Neuronal stem cell (in vitro differentiated cells): ENCODE measurements at regions not wholly inside any gene's neighbourhood (a gene's known extent, or its start where the extent isn't known, plus 50 kb on each side); places are given as distances from the start of the nearest gene placed in this dataset.

ENCODE experiments used
- DNase-seq: peaks from one replicate; pipeline ENCODE4 v3.0.0-alpha.2; 2013; ENCODE audit warnings: low spot score
- H2AFZ ChIP-seq: one replicate; pipeline ENCODE4 v1.6.1; 2013; ENCODE audit warnings: mild to moderate bottlenecking, low read length, inconsistent platforms
- H2AK5ac ChIP-seq: 2 replicates; pipeline ENCODE4 v1.6.1; 2013; ENCODE audit warnings: low read depth, mild to moderate bottlenecking, inconsistent platforms, low read length, moderate library complexity, mixed read lengths
- H2BK120ac ChIP-seq: 2 replicates; pipeline ENCODE4 v1.6.1; 2013; ENCODE audit warnings: low read depth, mild to moderate bottlenecking, inconsistent platforms, low read length, moderate library complexity, mixed read lengths
- H2BK12ac ChIP-seq: one replicate; pipeline ENCODE4 v1.6.1; 2013; ENCODE audit warnings: low read length, inconsistent platforms
- H2BK15ac ChIP-seq: 2 replicates; pipeline ENCODE4 v1.6.1; 2013; ENCODE audit warnings: mild to moderate bottlenecking, low read length, inconsistent platforms, mixed read lengths
- H2BK5ac ChIP-seq: one replicate; pipeline ENCODE4 v1.6.1; 2013; ENCODE audit warnings: inconsistent platforms, mild to moderate bottlenecking, low read length, moderate library complexity
- H3K14ac ChIP-seq: one replicate; pipeline ENCODE4 v1.6.1; 2013; ENCODE audit warnings: low read length, inconsistent platforms
- H3K18ac ChIP-seq: 2 replicates; pipeline ENCODE4 v1.6.1; 2013; ENCODE audit warnings: low read length, inconsistent platforms
- H3K23ac ChIP-seq: 2 replicates; pipeline ENCODE4 v1.6.1; 2013; ENCODE audit warnings: low read depth, mild to moderate bottlenecking, mixed read lengths, low read length, inconsistent platforms; ENCODE audit not compliant: poor library complexity
- H3K27ac ChIP-seq: replicated peaks from 3 replicates; pipeline ENCODE4 v1.5.1; 2013; ENCODE audit warnings: low read length, inconsistent platforms
- H3K27me3 ChIP-seq, 3 experiments: 2 replicates each; pipeline ENCODE4 v1.6.1; 2013; ENCODE audit warnings: low read length in 3 of 3, mild to moderate bottlenecking in 2 of 3, inconsistent platforms in 1 of 3, low read depth in 1 of 3, mixed read lengths in 1 of 3, moderate library complexity in 1 of 3; ENCODE audit not compliant: control insufficient read depth in 3 of 3, insufficient read depth in 3 of 3
- H3K36me3 ChIP-seq, 2 donors: replicated peaks in 1 of 2; 2 replicates each; pipeline ENCODE4 v1.6.1; 2013; ENCODE audit warnings: low read length in 2 of 2; ENCODE audit not compliant: control insufficient read depth in 2 of 2, insufficient read depth in 2 of 2
- H3K4ac ChIP-seq: 2 replicates; pipeline ENCODE4 v1.6.1; 2013; ENCODE audit warnings: inconsistent platforms, mild to moderate bottlenecking, low read length, moderate library complexity
- H3K4me1 ChIP-seq, 2 donors: 1 replicate in 1 of 2; 2 replicates in 1 of 2; pipeline ENCODE4 v1.6.1; 2013; ENCODE audit warnings: low read length in 2 of 2, low read depth in 1 of 2; ENCODE audit not compliant: control insufficient read depth in 2 of 2, insufficient read depth in 1 of 2
- H3K4me2 ChIP-seq: one replicate; pipeline ENCODE4 v1.6.1; 2013; ENCODE audit warnings: mild to moderate bottlenecking, low read length, inconsistent platforms; ENCODE audit not compliant: insufficient read depth, poor library complexity, severe bottlenecking
- H3K4me3 ChIP-seq, 2 donors: 2 replicates each; pipeline ENCODE4 v1.5.1; 2013; ENCODE audit warnings: low read length in 2 of 2, mild to moderate bottlenecking in 2 of 2, inconsistent platforms in 1 of 2, moderate library complexity in 1 of 2
- H3K79me1 ChIP-seq: one replicate; pipeline ENCODE4 v1.6.1; 2013; ENCODE audit warnings: low read depth, mild to moderate bottlenecking, inconsistent platforms, low read length, moderate library complexity
- H3K9ac ChIP-seq: one replicate; pipeline ENCODE4 v1.6.1; 2013; ENCODE audit warnings: mild to moderate bottlenecking, low read depth, low read length, inconsistent platforms; ENCODE audit not compliant: poor library complexity
- H3K9me3 ChIP-seq, 2 donors: replicated peaks in 1 of 2; 2 replicates each; pipeline versions ENCODE3 to v1.6.1; 2013; ENCODE audit warnings: low read length in 2 of 2, mild to moderate bottlenecking in 2 of 2, inconsistent platforms in 1 of 2, low read depth in 1 of 2, mixed read lengths in 1 of 2, moderate library complexity in 1 of 2; ENCODE audit not compliant: control insufficient read depth in 2 of 2, insufficient read depth in 1 of 2
- H4K8ac ChIP-seq: one replicate; pipeline ENCODE4 v1.6.1; 2013; ENCODE audit warnings: low read depth, mild to moderate bottlenecking, inconsistent platforms, low read length, moderate library complexity
- H4K91ac ChIP-seq: one replicate; pipeline ENCODE4 v1.6.1; 2013; ENCODE audit warnings: low read length, low read depth, mild to moderate bottlenecking, inconsistent platforms; ENCODE audit not compliant: poor library complexity
- WGBS, 2 donors: extraction: QIAGEN DNeasy Blood & Tissue Kit; methylation state at CpG; one replicate each; pipeline ENCODE4 v1.1.7; 2013; ENCODE audit warnings: missing lambda C conversion rate in 2 of 2, mixed read lengths in 1 of 2; ENCODE audit not compliant: insufficient read length in 2 of 2, insufficient replicate concordance in 1 of 2; ENCODE audit errors: extremely low coverage in 2 of 2; 5-methylcytosine and 5-hydroxymethylcytosine counted together

GRCh38 chr7:114851406-114852061 is 70.4 kb upstream of the MDFIC start:
- Histone ChIP-seq H3K14ac (no peak overlapping the region), H3K23ac (no peak overlapping the region), H2BK5ac (no peak overlapping the region), H3K4me3 (no peak overlapping the region), H3K79me1 (no peaks in the 10 kb centered on the region), H3K18ac (no peak overlapping the region), H3K4ac (no peak overlapping the region), H3K9ac (no peak overlapping the region), H3K4me2 (no peak overlapping the region), H2BK12ac (no peak overlapping the region), H2BK120ac (no peak overlapping the region), H3K36me3 (no peaks in the 10 kb centered on the region), H2AFZ (no peak overlapping the region), H4K91ac (no peak overlapping the region), H2AK5ac (no peak overlapping the region), H4K8ac (no peak overlapping the region), H3K9me3 (no peaks in the 10 kb centered on the region), H3K4me1 (peaks cover 0 to 6% of the 10 kb centered on the region in 2 donors), H3K27ac (no peak overlapping the region), H2BK15ac (no peak overlapping the region), H3K27me3 (no peaks in the 10 kb centered on the region)
- no peak for DNase-seq
- WGBS, 2 donors = no CpG with 5 or more reads among the region's 3 CpGs

- Histone ChIP-seq H4K8ac (no peak overlapping the region), H3K18ac (no peak overlapping the region), H3K9me3 (no peaks in the 10 kb centered on the region), H2BK5ac (no peak overlapping the region), H3K4me3 (no peak overlapping the region), H3K36me3 (no peaks in the 10 kb centered on the region), H3K4me2 (no peak overlapping the region), H3K27ac (no peak overlapping the region), H3K4ac (no peak overlapping the region), H3K23ac (no peak overlapping the region), H2BK120ac (no peak overlapping the region), H3K14ac (no peak overlapping the region), H2AFZ (no peak overlapping the region), H2BK12ac (no peak overlapping the region), H2BK15ac (no peak overlapping the region), H3K27me3 (no peaks in the 10 kb centered on the region), H3K4me1 (peaks cover 0 to 12% of the 10 kb centered on the region in 2 donors), H3K79me1 (no peaks in the 10 kb centered on the region), H2AK5ac (no peak overlapping the region), H4K91ac (no peak overlapping the region), H3K9ac (no peak overlapping the region)
- no peak for DNase-seq
Measured at GRCh38 chr7:114852293-114852692, 69.6 kb upstream of the MDFIC start.

GRCh38 chr7:114853189-114853588 is 68.7 kb upstream of the MDFIC start:
- Histone ChIP-seq H3K9ac (no peak overlapping the region), H3K18ac (no peak overlapping the region), H3K27me3 (no peaks in the 10 kb centered on the region), H4K8ac (no peak overlapping the region), H3K27ac (no peak overlapping the region), H2BK15ac (no peak overlapping the region), H3K9me3 (no peaks in the 10 kb centered on the region), H3K36me3 (no peaks in the 10 kb centered on the region), H3K4me2 (no peak overlapping the region), H2AK5ac (no peak overlapping the region), H3K4me1 (peaks cover 0 to 12% of the 10 kb centered on the region in 2 donors), H3K4me3 (no peak overlapping the region), H3K23ac (no peak overlapping the region), H3K4ac (no peak overlapping the region), H2AFZ (no peak overlapping the region), H2BK120ac (no peak overlapping the region), H2BK5ac (no peak overlapping the region), H3K79me1 (no peaks in the 10 kb centered on the region), H3K14ac (no peak overlapping the region), H2BK12ac (no peak overlapping the region), H4K91ac (no peak overlapping the region)
- WGBS, 2 donors = no CpG with 5 or more reads among the region's 4 CpGs
- no peak for DNase-seq

GRCh38 chr7:114854369-114854768 is 67.5 kb upstream of the MDFIC start:
- no peak overlapping the region for H3K27ac ChIP-seq
- no peak overlapping the region for H3K9ac ChIP-seq
- peaks cover 0 to 12% of the 10 kb centered on the region in 2 donors for H3K4me1 ChIP-seq
- DNase-seq = no peak
- no peaks in the 10 kb centered on the region for H3K27me3 ChIP-seq
- H3K4me2 ChIP-seq = no peak overlapping the region
- WGBS, 2 donors = no CpG with 5 or more reads among the region's 2 CpGs
- no peaks in the 10 kb centered on the region for H3K36me3 ChIP-seq
- no peak overlapping the region for H4K8ac ChIP-seq
- H2AFZ ChIP-seq = no peak overlapping the region
- no peak overlapping the region for H2BK15ac ChIP-seq
- H2BK12ac ChIP-seq = no peak overlapping the region
- H2BK120ac ChIP-seq = no peak overlapping the region
- no peak overlapping the region for H3K14ac ChIP-seq
- H3K79me1 ChIP-seq = no peaks in the 10 kb centered on the region
- no peak overlapping the region for H3K4ac ChIP-seq
- no peak overlapping the region for H3K23ac ChIP-seq
- no peak overlapping the region for H2AK5ac ChIP-seq
- H3K9me3 ChIP-seq = no peaks in the 10 kb centered on the region
- no peak overlapping the region for H2BK5ac ChIP-seq
- H3K18ac ChIP-seq = no peak overlapping the region
- H3K4me3 ChIP-seq = no peak overlapping the region
- no peak overlapping the region for H4K91ac ChIP-seq
